ENCODE measurements at regions not wholly inside any gene's neighbourhood (a gene's known extent, or its start where the extent isn't known, plus 50 kb on each side); places are given as distances from the start of the nearest gene placed in this dataset.

- Mint-ChIP-seq H3K27me3 (no peaks in the 10 kb centered on the region), H3K36me3 (ENCODE audit: low read depth) (no peaks in the 10 kb centered on the region), H3K9me3 (no peaks in the 10 kb centered on the region), H3K27ac (no peak overlapping the region), H3K4me1 (ENCODE audit: low read depth) (no peaks in the 10 kb centered on the region), H3K4me3 (no peak overlapping the region)
- no peak for DNase-seq
Observed at GRCh38 chr2:122358729-122359128, 603.3 kb downstream of the TSN start.

- no peaks in the 10 kb centered on the region for H3K4me1 Mint-ChIP-seq (ENCODE audit: low read depth)
- DNase-seq, result no peak
- no peaks in the 10 kb centered on the region for H3K27me3 Mint-ChIP-seq
- no peaks in the 10 kb centered on the region for H3K36me3 Mint-ChIP-seq (ENCODE audit: low read depth)
- H3K27ac Mint-ChIP-seq, result no peak overlapping the region
- no peaks in the 10 kb centered on the region for H3K9me3 Mint-ChIP-seq
- no peak overlapping the region for H3K4me3 Mint-ChIP-seq
Observed at GRCh38 chr2:122363885-122364284, 608.4 kb downstream of the TSN start.

- H3K27me3 Mint-ChIP-seq, result no peaks in the 10 kb centered on the region
- DNase-seq, result no peak
- H3K4me3 Mint-ChIP-seq, result no peak overlapping the region
- no peak overlapping the region for H3K27ac Mint-ChIP-seq
- no peaks in the 10 kb centered on the region for H3K36me3 Mint-ChIP-seq (ENCODE audit: low read depth)
- H3K4me1 Mint-ChIP-seq (ENCODE audit: low read depth), result no peaks in the 10 kb centered on the region
- peaks cover 2% of the 10 kb centered on the region for H3K9me3 Mint-ChIP-seq
Observed at GRCh38 chr2:122366427-122366826, 611.0 kb downstream of the TSN start.

GRCh38 chr2:122366969-122367645 is 611.7 kb downstream of the TSN start:
- no peaks in the 10 kb centered on the region for H3K27me3 Mint-ChIP-seq
- DNase-seq, result no peak

GRCh38 chr2:122367646-122368010 is 612.2 kb downstream of the TSN start:
- H3K4me3 Mint-ChIP-seq, result no peak overlapping the region
- peaks cover 2% of the 10 kb centered on the region for H3K9me3 Mint-ChIP-seq
- H3K36me3 Mint-ChIP-seq (ENCODE audit: low read depth), result no peaks in the 10 kb centered on the region
- H3K27me3 Mint-ChIP-seq, result no peaks in the 10 kb centered on the region
- DNase-seq, result no peak
- H3K27ac Mint-ChIP-seq, result no peak overlapping the region
- H3K4me1 Mint-ChIP-seq (ENCODE audit: low read depth), result no peaks in the 10 kb centered on the region

More at GRCh38 chr2:122366969-122367645, 611.7 kb downstream of the TSN start:
- H3K4me3 Mint-ChIP-seq, result no peak overlapping the region
- H3K4me1 Mint-ChIP-seq (ENCODE audit: low read depth), result no peaks in the 10 kb centered on the region
- no peaks in the 10 kb centered on the region for H3K36me3 Mint-ChIP-seq (ENCODE audit: low read depth)
- H3K9me3 Mint-ChIP-seq, result peaks cover 2% of the 10 kb centered on the region
- H3K27ac Mint-ChIP-seq, result no peak overlapping the region

- no peak for DNase-seq
- Mint-ChIP-seq H3K4me3 (no peak overlapping the region), H3K9me3 (peaks cover 7% of the 10 kb centered on the region), H3K27ac (no peak overlapping the region), H3K36me3 (ENCODE audit: low read depth) (no peaks in the 10 kb centered on the region), H3K27me3 (no peaks in the 10 kb centered on the region), H3K4me1 (ENCODE audit: low read depth) (no peaks in the 10 kb centered on the region)
Observed at GRCh38 chr2:122368576-122369243, 613.3 kb downstream of the TSN start.

- H3K9me3 Mint-ChIP-seq, result peaks cover 5% of the 10 kb centered on the region
- no peak overlapping the region for H3K27ac Mint-ChIP-seq
- no peak overlapping the region for H3K4me3 Mint-ChIP-seq
- H3K27me3 Mint-ChIP-seq, result no peaks in the 10 kb centered on the region
- H3K4me1 Mint-ChIP-seq (ENCODE audit: low read depth), result no peaks in the 10 kb centered on the region
- no peak for DNase-seq
- H3K36me3 Mint-ChIP-seq (ENCODE audit: low read depth), result no peaks in the 10 kb centered on the region
Observed at GRCh38 chr2:122378521-122378920, 623.1 kb downstream of the TSN start.

- no peak for DNase-seq
- Mint-ChIP-seq H3K36me3 (ENCODE audit: low read depth) (no peaks in the 10 kb centered on the region), H3K27me3 (no peaks in the 10 kb centered on the region), H3K27ac (no peak overlapping the region), H3K9me3 (peaks cover 2% of the 10 kb centered on the region), H3K4me3 (no peak overlapping the region), H3K4me1 (ENCODE audit: low read depth) (no peaks in the 10 kb centered on the region)
Observed at GRCh38 chr2:122384768-122385333, 629.4 kb downstream of the TSN start.

GRCh38 chr2:122388208-122388607 is 632.8 kb downstream of the TSN start:
- Mint-ChIP-seq H3K4me3 (no peak overlapping the region), H3K27ac (no peak overlapping the region), H3K36me3 (ENCODE audit: low read depth) (no peaks in the 10 kb centered on the region), H3K9me3 (peaks cover 2% of the 10 kb centered on the region), H3K4me1 (ENCODE audit: low read depth) (no peaks in the 10 kb centered on the region), H3K27me3 (no peaks in the 10 kb centered on the region)
- DNase-seq, result no peak

- peaks cover 2% of the 10 kb centered on the region for H3K9me3 Mint-ChIP-seq
- no peak overlapping the region for H3K4me3 Mint-ChIP-seq
Observed at GRCh38 chr2:122389694-122390093, 634.2 kb downstream of the TSN start.

GRCh38 chr2:122390406-122390805 is 635.0 kb downstream of the TSN start:
- H3K27ac Mint-ChIP-seq, result no peak overlapping the region
- H3K27me3 Mint-ChIP-seq, result no peaks in the 10 kb centered on the region
- DNase-seq, result no peak
- H3K9me3 Mint-ChIP-seq, result peaks cover 2% of the 10 kb centered on the region
- no peak overlapping the region for H3K4me3 Mint-ChIP-seq
- H3K36me3 Mint-ChIP-seq (ENCODE audit: low read depth), result no peaks in the 10 kb centered on the region
- no peaks in the 10 kb centered on the region for H3K4me1 Mint-ChIP-seq (ENCODE audit: low read depth)

More at GRCh38 chr2:122389694-122390093, 634.2 kb downstream of the TSN start:
- Mint-ChIP-seq H3K27ac (no peak overlapping the region), H3K4me1 (ENCODE audit: low read depth) (no peaks in the 10 kb centered on the region), H3K27me3 (no peaks in the 10 kb centered on the region), H3K36me3 (ENCODE audit: low read depth) (no peaks in the 10 kb centered on the region)
- no peak for DNase-seq

- DNase-seq, result no peak
- Mint-ChIP-seq H3K27me3 (no peaks in the 10 kb centered on the region), H3K4me1 (ENCODE audit: low read depth) (no peaks in the 10 kb centered on the region), H3K27ac (no peak overlapping the region), H3K9me3 (peaks cover 4% of the 10 kb centered on the region), H3K4me3 (no peak overlapping the region), H3K36me3 (ENCODE audit: low read depth) (no peaks in the 10 kb centered on the region)
Observed at GRCh38 chr2:122391726-122392125, 636.3 kb downstream of the TSN start.

GRCh38 chr2:122395687-122396086 is 640.2 kb downstream of the TSN start:
- Mint-ChIP-seq H3K27me3 (no peaks in the 10 kb centered on the region), H3K27ac (no peak overlapping the region), H3K9me3 (peaks cover 6% of the 10 kb centered on the region), H3K4me3 (no peak overlapping the region), H3K36me3 (ENCODE audit: low read depth) (no peaks in the 10 kb centered on the region), H3K4me1 (ENCODE audit: low read depth) (no peaks in the 10 kb centered on the region)
- DNase-seq, result no peak

- no peaks in the 10 kb centered on the region for H3K4me1 Mint-ChIP-seq (ENCODE audit: low read depth)
- H3K36me3 Mint-ChIP-seq (ENCODE audit: low read depth), result no peaks in the 10 kb centered on the region
- peaks cover 11% of the 10 kb centered on the region for H3K9me3 Mint-ChIP-seq
- H3K27me3 Mint-ChIP-seq, result no peaks in the 10 kb centered on the region
- H3K27ac Mint-ChIP-seq, result no peak overlapping the region
- DNase-seq, result no peak
- H3K4me3 Mint-ChIP-seq, result no peak overlapping the region
Observed at GRCh38 chr2:122411231-122411630, 655.8 kb downstream of the TSN start.

- no peak for DNase-seq
Observed at GRCh38 chr2:122412360-122412759, 656.9 kb downstream of the TSN start.

More at GRCh38 chr2:122412360-122412759, 656.9 kb downstream of the TSN start:
- Mint-ChIP-seq H3K36me3 (ENCODE audit: low read depth) (no peaks in the 10 kb centered on the region), H3K27ac (no peak overlapping the region), H3K4me3 (no peak overlapping the region), H3K9me3 (peaks cover 11% of the 10 kb centered on the region), H3K4me1 (ENCODE audit: low read depth) (no peaks in the 10 kb centered on the region), H3K27me3 (no peaks in the 10 kb centered on the region)
